Smooth muscle cell (in vitro differentiated cells): ENCODE measurements at regions not wholly inside any gene's neighbourhood (a gene's known extent, or its start where the extent isn't known, plus 50 kb on each side); places are given as distances from the start of the nearest gene placed in this dataset.

Experiments used
- DNase-seq: peaks from one replicate; lab custom pipeline; 2025; ENCODE audit not compliant: unreplicated experiment; lab: John Stamatoyannopoulos, UW
- H2AFZ ChIP-seq: fragments of 200-600 bp; sonication (generic); 2 replicates; pipeline ENCODE4 v1.6.0; 2016; ENCODE audit warnings: antibody characterized with exemption, low read depth, mild to moderate bottlenecking
- H3F3A ChIP-seq: fragments of 200-600 bp; sonication (generic); 2 replicates; pipeline ENCODE4 v1.6.0; 2017; ENCODE audit warnings: antibody characterized with exemption, low read depth
- H3K27ac ChIP-seq: fragments of 200-600 bp; sonication (generic); 2 replicates; pipeline ENCODE4 v1.5.1; 2016; ENCODE audit warnings: low read depth, mild to moderate bottlenecking
- H3K27me3 ChIP-seq: fragments of 200-600 bp; sonication (generic); 2 replicates; pipeline ENCODE4 v1.6.1; 2016; ENCODE audit warnings: low read depth, mild to moderate bottlenecking
- H3K36me3 ChIP-seq: fragments of 200-600 bp; sonication (generic); 2 replicates; pipeline ENCODE4 v1.5.1; 2016; ENCODE audit warnings: low read depth
- H3K4me1 ChIP-seq: fragments of 200-600 bp; sonication (generic); 2 replicates; pipeline ENCODE4 v1.5.1; 2016; ENCODE audit warnings: low read depth
- H3K4me2 ChIP-seq: fragments of 200-600 bp; sonication (generic); 2 replicates; pipeline ENCODE4 v1.6.0; 2016; ENCODE audit warnings: mild to moderate bottlenecking
- H3K4me3 ChIP-seq: fragments of 200-600 bp; sonication (generic); 2 replicates; pipeline ENCODE4 v1.5.1; 2016; ENCODE audit warnings: mild to moderate bottlenecking
- H3K79me2 ChIP-seq: fragments of 200-600 bp; sonication (generic); 2 replicates; pipeline ENCODE4 v1.6.0; 2016; ENCODE audit warnings: low read depth, mild to moderate bottlenecking
- H3K9ac ChIP-seq: fragments of 200-600 bp; sonication (generic); 2 replicates; pipeline ENCODE4 v1.6.0; 2016; ENCODE audit warnings: low read depth
- H3K9me3 ChIP-seq: fragments of 200-600 bp; sonication (generic); replicated peaks from 2 replicates; pipeline ENCODE4 v1.5.1; 2016; ENCODE audit warnings: low read depth
- H4K20me1 ChIP-seq: fragments of 200-600 bp; sonication (generic); 2 replicates; pipeline ENCODE4 v1.6.0; 2016; ENCODE audit warnings: low read depth
- CTCF ChIP-seq: fragments of 200-600 bp; sonication (generic); IDR thresholded peaks from 2 replicates; pipeline ENCODE4 v1.5.1; 2017; ENCODE audit warnings: borderline replicate concordance, mild to moderate bottlenecking, antibody characterized with exemption; ENCODE audit not compliant: insufficient read depth, poor library complexity, severe bottlenecking
- WGBS: methylation state at CpG from one replicate; pipeline ENCODE4 v1.1.7; 2016; ENCODE audit warnings: low lambda C conversion rate; 5-methylcytosine and 5-hydroxymethylcytosine counted together

GRCh38 chr6:12484519-12484918 is 194.4 kb downstream of the EDN1 start:
- no peak for DNase-seq
- Histone ChIP-seq H3K36me3 (no peaks in the 10 kb centered on the region), H3K79me2 (no peaks in the 10 kb centered on the region), H3K4me3 (no peak overlapping the region), H2AFZ (no peak overlapping the region), H3K27me3 (no peaks in the 10 kb centered on the region), H3K27ac (peak overlapping the region; percentile 83), H3F3A (no peaks in the 10 kb centered on the region), H4K20me1 (no peaks in the 10 kb centered on the region), H3K9ac (no peak overlapping the region), H3K4me2 (no peak overlapping the region), H3K4me1 (no peaks in the 10 kb centered on the region), H3K9me3 (no peaks in the 10 kb centered on the region)
- TF ChIP-seq CTCF = no peak
- 88% methylated on average over 3 of the region's 3 CpGs for WGBS

- Histone ChIP-seq H3K4me2 (no peak overlapping the region), H2AFZ (no peak overlapping the region)
- 86% methylated on average over 8 of the region's 8 CpGs for whole genome bisulfite sequencing
Measured at GRCh38 chr6:12485226-12485764, 195.1 kb downstream of the EDN1 start.

GRCh38 chr6:12485837-12486236 is 195.7 kb downstream of the EDN1 start:
- Histone ChIP-seq H3F3A (no peaks in the 10 kb centered on the region), H4K20me1 (no peaks in the 10 kb centered on the region), H3K79me2 (no peaks in the 10 kb centered on the region), H3K4me1 (no peaks in the 10 kb centered on the region), H3K4me3 (no peak overlapping the region), H3K27me3 (no peaks in the 10 kb centered on the region), H3K4me2 (no peak overlapping the region), H3K36me3 (no peaks in the 10 kb centered on the region), H3K27ac (no peak overlapping the region), H2AFZ (no peak overlapping the region), H3K9ac (no peak overlapping the region), H3K9me3 (no peaks in the 10 kb centered on the region)
- no peak for DNase-seq
- 91% methylated on average over 3 of the region's 3 CpGs for WGBS
- TF ChIP-seq CTCF = no peak

More at GRCh38 chr6:12485226-12485764, 195.1 kb downstream of the EDN1 start:
- Histone ChIP-seq H3K27me3 (no peaks in the 10 kb centered on the region), H3K27ac (no peak overlapping the region), H3K4me1 (no peaks in the 10 kb centered on the region), H3F3A (no peaks in the 10 kb centered on the region), H3K36me3 (no peaks in the 10 kb centered on the region), H3K79me2 (no peaks in the 10 kb centered on the region), H4K20me1 (no peaks in the 10 kb centered on the region), H3K4me3 (no peak overlapping the region), H3K9me3 (no peaks in the 10 kb centered on the region), H3K9ac (no peak overlapping the region)
- no peak for TF ChIP-seq CTCF
- no peak for DNase-seq

GRCh38 chr6:12490351-12490903 is 200.3 kb downstream of the EDN1 start:
- Histone ChIP-seq H3K4me3 (no peak overlapping the region), H3K27ac (peak overlapping the region; percentile 53)

More at GRCh38 chr6:12490351-12490903, 200.3 kb downstream of the EDN1 start:
- H3K9me3 ChIP-seq = no peaks in the 10 kb centered on the region
- no peak for DNase-seq
- H2AFZ ChIP-seq = no peak overlapping the region
- H3F3A ChIP-seq = no peaks in the 10 kb centered on the region
- H3K36me3 ChIP-seq = no peaks in the 10 kb centered on the region
- peak overlapping the region; percentile 55 for H3K4me2 ChIP-seq
- no peaks in the 10 kb centered on the region for H3K27me3 ChIP-seq
- H3K79me2 ChIP-seq = no peaks in the 10 kb centered on the region
- no peak overlapping the region for H3K9ac ChIP-seq
- no peak for TF ChIP-seq CTCF
- no peaks in the 10 kb centered on the region for H4K20me1 ChIP-seq
- no peaks in the 10 kb centered on the region for H3K4me1 ChIP-seq
- 63% methylated on average over 2 of the region's 2 CpGs for WGBS
